Chondrocyte (in vitro differentiated cells): ENCODE measurements at regions not wholly inside any gene's neighbourhood (a gene's known extent, or its start where the extent isn't known, plus 50 kb on each side); places are given as distances from the start of the nearest gene placed in this dataset.

Experiments used
- DNase-seq: peaks from one replicate; pipeline ENCODE4 v3.0.0; 2021; ENCODE audit warnings: mixed read lengths, low spot score
- H3K27ac Mint-ChIP-seq: one replicate; pipeline ENCODE4 v1.8.0; 2021; ENCODE audit warnings: mild to moderate bottlenecking, moderate library complexity, mixed read lengths; ENCODE audit not compliant: unreplicated experiment
- H3K27me3 Mint-ChIP-seq: 2 replicates; pipeline ENCODE4 v1.8.0; 2021; ENCODE audit warnings: low read depth, mixed read lengths
- H3K36me3 Mint-ChIP-seq: 2 replicates; pipeline ENCODE4 v1.8.0; 2021; ENCODE audit warnings: low read depth, mixed read lengths
- H3K4me1 Mint-ChIP-seq: 2 replicates; pipeline ENCODE4 v1.8.0; 2021; ENCODE audit warnings: low read depth, mild to moderate bottlenecking, mixed read lengths
- H3K4me3 Mint-ChIP-seq: one replicate; pipeline ENCODE4 v1.8.0; 2021; ENCODE audit warnings: mild to moderate bottlenecking, moderate library complexity, mixed read lengths; ENCODE audit not compliant: unreplicated experiment
- H3K9me3 Mint-ChIP-seq: 2 replicates; pipeline ENCODE4 v1.8.0; 2021; ENCODE audit warnings: low read depth, mixed read lengths
- CTCF ChIP-seq: fragments of 200-600 bp; sonication (generic); IDR thresholded peaks from 2 replicates; pipeline ENCODE4 v1.5.0; 2021; ENCODE audit warnings: antibody characterized with exemption, mild to moderate bottlenecking, moderate library complexity

GRCh38 chr10:129335396-129335795 lies 131.6 kb upstream of the MGMT start:
- Mint-ChIP-seq H3K27me3 (peaks cover 11% of the 10 kb centered on the region), H3K9me3 (no peaks in the 10 kb centered on the region), H3K4me1 (no peaks in the 10 kb centered on the region), H3K27ac (no peak overlapping the region), H3K4me3 (no peak overlapping the region), H3K36me3 (no peaks in the 10 kb centered on the region)
- TF ChIP-seq CTCF = no peak
- no peak for DNase-seq

- DNase-seq = no peak
- no peak for TF ChIP-seq CTCF
- Mint-ChIP-seq H3K9me3 (no peaks in the 10 kb centered on the region), H3K27me3 (peaks cover 11% of the 10 kb centered on the region), H3K4me3 (no peak overlapping the region), H3K27ac (no peak overlapping the region), H3K4me1 (no peaks in the 10 kb centered on the region), H3K36me3 (no peaks in the 10 kb centered on the region)
Measured at GRCh38 chr10:129335942-129336341, 131.1 kb upstream of the MGMT start.

GRCh38 chr10:129339191-129339590 lies 127.8 kb upstream of the MGMT start:
- H3K36me3 Mint-ChIP-seq = no peaks in the 10 kb centered on the region
- no peak overlapping the region for H3K4me3 Mint-ChIP-seq
- TF ChIP-seq CTCF = no peak
- H3K4me1 Mint-ChIP-seq = no peaks in the 10 kb centered on the region
- H3K9me3 Mint-ChIP-seq = peaks cover 6% of the 10 kb centered on the region
- H3K27me3 Mint-ChIP-seq = peaks cover 6% of the 10 kb centered on the region
- no peak overlapping the region for H3K27ac Mint-ChIP-seq
- DNase-seq = no peak

- no peak overlapping the region for H3K4me3 Mint-ChIP-seq
- peaks cover 6% of the 10 kb centered on the region for H3K9me3 Mint-ChIP-seq
- no peak for DNase-seq
- no peak for TF ChIP-seq CTCF
- peaks cover 3% of the 10 kb centered on the region for H3K27me3 Mint-ChIP-seq
- H3K36me3 Mint-ChIP-seq = no peaks in the 10 kb centered on the region
- H3K4me1 Mint-ChIP-seq = no peaks in the 10 kb centered on the region
- H3K27ac Mint-ChIP-seq = no peak overlapping the region
Measured at GRCh38 chr10:129339841-129340240, 127.2 kb upstream of the MGMT start.

- Mint-ChIP-seq H3K27me3 (peaks cover 3% of the 10 kb centered on the region), H3K9me3 (peaks cover 6% of the 10 kb centered on the region)
- no peak for DNase-seq
Measured at GRCh38 chr10:129341087-129341486, 126.0 kb upstream of the MGMT start.

More at GRCh38 chr10:129341087-129341486, 126.0 kb upstream of the MGMT start:
- no peak overlapping the region for H3K27ac Mint-ChIP-seq
- no peaks in the 10 kb centered on the region for H3K36me3 Mint-ChIP-seq
- no peaks in the 10 kb centered on the region for H3K4me1 Mint-ChIP-seq
- no peak overlapping the region for H3K4me3 Mint-ChIP-seq
- TF ChIP-seq CTCF = no peak
